DND-41 (cell line): ENCODE measurements at regions not wholly inside any gene's neighbourhood (a gene's known extent, or its start where the extent isn't known, plus 50 kb on each side); places are given as distances from the start of the nearest gene placed in this dataset.

Source experiments
- EZH2 ChIP-seq: IDR thresholded peaks from 3 replicates; pipeline ENCODE4 v1.6.1; 2012; ENCODE audit warnings: borderline replicate concordance, low read depth, mild to moderate bottlenecking, moderate library complexity, low read length, inconsistent platforms; ENCODE audit not compliant: severe bottlenecking
- TF ChIP-seq, protein P1 (sequence below): IDR thresholded peaks from 2 replicates; pipeline ENCODE4 v1.5.1; 2012; ENCODE audit warnings: borderline replicate concordance, low read length, moderate library complexity, mild to moderate bottlenecking; ENCODE audit not compliant: poor library complexity, severe bottlenecking; ENCODE audit errors: extremely low read depth

DNA sequence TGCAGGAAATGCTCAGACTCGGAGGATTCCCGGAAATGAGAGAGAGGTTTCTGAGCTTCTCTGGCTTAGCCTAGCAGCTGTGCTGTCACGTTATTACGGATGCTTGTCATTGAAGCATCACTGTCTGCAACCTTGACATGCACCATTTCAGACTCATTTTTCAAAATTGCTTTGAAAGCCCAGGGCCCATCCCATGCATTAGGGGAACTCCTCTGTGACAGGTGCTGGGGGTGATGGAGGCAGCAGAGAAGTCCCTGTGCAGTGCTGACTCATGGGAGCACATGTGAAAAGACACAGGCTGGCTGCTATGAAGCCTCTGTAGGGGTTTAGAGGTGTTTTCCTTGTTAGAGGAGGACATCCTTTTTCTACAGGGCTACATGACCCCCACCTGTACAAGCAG is 214.0 kb upstream of the MPHOSPH6 start:
- TF ChIP-seq, protein P1, sequence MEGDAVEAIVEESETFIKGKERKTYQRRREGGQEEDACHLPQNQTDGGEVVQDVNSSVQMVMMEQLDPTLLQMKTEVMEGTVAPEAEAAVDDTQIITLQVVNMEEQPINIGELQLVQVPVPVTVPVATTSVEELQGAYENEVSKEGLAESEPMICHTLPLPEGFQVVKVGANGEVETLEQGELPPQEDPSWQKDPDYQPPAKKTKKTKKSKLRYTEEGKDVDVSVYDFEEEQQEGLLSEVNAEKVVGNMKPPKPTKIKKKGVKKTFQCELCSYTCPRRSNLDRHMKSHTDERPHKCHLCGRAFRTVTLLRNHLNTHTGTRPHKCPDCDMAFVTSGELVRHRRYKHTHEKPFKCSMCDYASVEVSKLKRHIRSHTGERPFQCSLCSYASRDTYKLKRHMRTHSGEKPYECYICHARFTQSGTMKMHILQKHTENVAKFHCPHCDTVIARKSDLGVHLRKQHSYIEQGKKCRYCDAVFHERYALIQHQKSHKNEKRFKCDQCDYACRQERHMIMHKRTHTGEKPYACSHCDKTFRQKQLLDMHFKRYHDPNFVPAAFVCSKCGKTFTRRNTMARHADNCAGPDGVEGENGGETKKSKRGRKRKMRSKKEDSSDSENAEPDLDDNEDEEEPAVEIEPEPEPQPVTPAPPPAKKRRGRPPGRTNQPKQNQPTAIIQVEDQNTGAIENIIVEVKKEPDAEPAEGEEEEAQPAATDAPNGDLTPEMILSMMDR, result no peak
- no peak for TF ChIP-seq EZH2
